SU-DHL-6 (cell line): ENCODE measurements at regions not wholly inside any gene's neighbourhood (a gene's known extent, or its start where the extent isn't known, plus 50 kb on each side); places are given as distances from the start of the nearest gene placed in this dataset.

Experiments
- CTCF ChIP-seq: fragments of 200-600 bp; sonication (generic); IDR thresholded peaks from one replicate; pipeline ENCODE4 v1.5.1; 2017; ENCODE audit warnings: antibody characterized with exemption, mild to moderate bottlenecking, low read length, moderate library complexity; ENCODE audit not compliant: insufficient read depth, poor library complexity, severe bottlenecking
- EZH2phosphoT487 ChIP-seq: fragments of 200-600 bp; sonication (generic), shearing (Covaris generic); conservative IDR thresholded peaks from 2 replicates; pipeline ENCODE4 v1.6.1; 2018; ENCODE audit warnings: mild to moderate bottlenecking, antibody characterized with exemption, low read length, moderate library complexity, mixed read lengths

GRCh38 chr4:117311989-117312388, 226.6 kb upstream of the TRAM1L1 start:
- TF ChIP-seq CTCF (no peak), EZH2phosphoT487 (no peak)
